ENCODE measurements at regions not wholly inside any gene's neighbourhood (a gene's known extent, or its start where the extent isn't known, plus 50 kb on each side); places are given as distances from the start of the nearest gene placed in this dataset.
"Not testable (repeated sequence)": the region's sequence is repeated elsewhere in the genome, so short reads cannot be mapped to it uniquely, and the experiment has no call there.

GRCh38 chr2:195115738-195116137 lies 541.3 kb upstream of the SLC39A10 start:
- Histone ChIP-seq H3K27ac (ENCODE audit: low read depth, low read length) (no peak overlapping the region), H3K36me3 (ENCODE audit: control insufficient read depth, insufficient read depth, low read length) (no peaks in the 10 kb centered on the region), H3K9ac (ENCODE audit: low read length) (no peak overlapping the region), H3K4me1 (ENCODE audit: control insufficient read depth, insufficient read depth, low read length) (no peaks in the 10 kb centered on the region), H3K27me3 (ENCODE audit: control insufficient read depth, insufficient read depth, low read length) (no peaks in the 10 kb centered on the region), H3K4me3 (ENCODE audit: low read length) (no peak overlapping the region)

GRCh38 chr2:195108182-195108581 lies 548.8 kb upstream of the SLC39A10 start:
- H3K4me3 ChIP-seq (ENCODE audit: low read length), result no peak overlapping the region
- no peak overlapping the region for H3K9ac ChIP-seq (ENCODE audit: low read length)
- no peak overlapping the region for H3K27ac ChIP-seq (ENCODE audit: low read depth, low read length)
- H3K36me3 ChIP-seq (ENCODE audit: control insufficient read depth, insufficient read depth, low read length), result no peaks in the 10 kb centered on the region
- no peaks in the 10 kb centered on the region for H3K4me1 ChIP-seq (ENCODE audit: control insufficient read depth, insufficient read depth, low read length)
- no peaks in the 10 kb centered on the region for H3K27me3 ChIP-seq (ENCODE audit: control insufficient read depth, insufficient read depth, low read length)

GRCh38 chr2:195106681-195107380 lies 550.2 kb upstream of the SLC39A10 start:
- no peak overlapping the region for H3K27ac ChIP-seq (ENCODE audit: low read depth, low read length)
- no peaks in the 10 kb centered on the region for H3K4me1 ChIP-seq (ENCODE audit: control insufficient read depth, insufficient read depth, low read length)
- no peaks in the 10 kb centered on the region for H3K27me3 ChIP-seq (ENCODE audit: control insufficient read depth, insufficient read depth, low read length)
- no peaks in the 10 kb centered on the region for H3K36me3 ChIP-seq (ENCODE audit: control insufficient read depth, insufficient read depth, low read length)
- no peak overlapping the region for H3K4me3 ChIP-seq (ENCODE audit: low read length)
- H3K9ac ChIP-seq (ENCODE audit: low read length), result no peak overlapping the region

GRCh38 chr2:195105581-195105980 lies 551.4 kb upstream of the SLC39A10 start:
- H3K27ac ChIP-seq (ENCODE audit: low read depth, low read length), result no peak overlapping the region
- no peak overlapping the region for H3K9ac ChIP-seq (ENCODE audit: low read length)
- no peaks in the 10 kb centered on the region for H3K27me3 ChIP-seq (ENCODE audit: control insufficient read depth, insufficient read depth, low read length)
- no peak overlapping the region for H3K4me3 ChIP-seq (ENCODE audit: low read length)
- no peaks in the 10 kb centered on the region for H3K4me1 ChIP-seq (ENCODE audit: control insufficient read depth, insufficient read depth, low read length)
- no peaks in the 10 kb centered on the region for H3K36me3 ChIP-seq (ENCODE audit: control insufficient read depth, insufficient read depth, low read length)

- Histone ChIP-seq H3K27me3 (ENCODE audit: control insufficient read depth, insufficient read depth, low read length) (no peaks in the 10 kb centered on the region), H3K4me3 (ENCODE audit: low read length) (no peak overlapping the region), H3K36me3 (ENCODE audit: control insufficient read depth, insufficient read depth, low read length) (no peaks in the 10 kb centered on the region), H3K27ac (ENCODE audit: low read depth, low read length) (no peak overlapping the region), H3K4me1 (ENCODE audit: control insufficient read depth, insufficient read depth, low read length) (no peaks in the 10 kb centered on the region), H3K9ac (ENCODE audit: low read length) (no peak overlapping the region)
These were observed 562.7 kb upstream of the SLC39A10 start for GRCh38 chr2:195094330-195094729.

GRCh38 chr2:195092341-195092740 lies 564.7 kb upstream of the SLC39A10 start:
- Histone ChIP-seq H3K4me3 (ENCODE audit: low read length) (no peak overlapping the region), H3K36me3 (ENCODE audit: control insufficient read depth, insufficient read depth, low read length) (no peaks in the 10 kb centered on the region), H3K4me1 (ENCODE audit: control insufficient read depth, insufficient read depth, low read length) (no peaks in the 10 kb centered on the region), H3K9ac (ENCODE audit: low read length) (no peak overlapping the region), H3K27ac (ENCODE audit: low read depth, low read length) (no peak overlapping the region), H3K27me3 (ENCODE audit: control insufficient read depth, insufficient read depth, low read length) (no peaks in the 10 kb centered on the region)

GRCh38 chr2:195072806-195073205 lies 584.2 kb upstream of the SLC39A10 start:
- H3K27ac ChIP-seq (ENCODE audit: low read depth, low read length); H3K4me1 ChIP-seq (ENCODE audit: control insufficient read depth, insufficient read depth, low read length): not testable (repeated sequence)

GRCh38 chr2:195057001-195057400 lies 600.0 kb upstream of the SLC39A10 start:
- no peaks in the 10 kb centered on the region for H3K4me1 ChIP-seq (ENCODE audit: control insufficient read depth, insufficient read depth, low read length)
- no peak overlapping the region for H3K4me3 ChIP-seq (ENCODE audit: low read length)
- H3K9ac ChIP-seq (ENCODE audit: low read length), result no peak overlapping the region
- no peaks in the 10 kb centered on the region for H3K27me3 ChIP-seq (ENCODE audit: control insufficient read depth, insufficient read depth, low read length)
- H3K36me3 ChIP-seq (ENCODE audit: control insufficient read depth, insufficient read depth, low read length), result no peaks in the 10 kb centered on the region
- no peak overlapping the region for H3K27ac ChIP-seq (ENCODE audit: low read depth, low read length)

More at GRCh38 chr2:195072806-195073205, 584.2 kb upstream of the SLC39A10 start:
- H3K36me3 ChIP-seq (ENCODE audit: control insufficient read depth, insufficient read depth, low read length); H3K4me3 ChIP-seq (ENCODE audit: low read length); H3K27me3 ChIP-seq (ENCODE audit: control insufficient read depth, insufficient read depth, low read length); H3K9ac ChIP-seq (ENCODE audit: low read length): not testable (repeated sequence)

GRCh38 chr2:195055996-195056395 lies 601.0 kb upstream of the SLC39A10 start:
- Histone ChIP-seq H3K27ac (ENCODE audit: low read depth, low read length) (no peak overlapping the region), H3K4me1 (ENCODE audit: control insufficient read depth, insufficient read depth, low read length) (no peaks in the 10 kb centered on the region), H3K36me3 (ENCODE audit: control insufficient read depth, insufficient read depth, low read length) (no peaks in the 10 kb centered on the region)

GRCh38 chr2:195051401-195051800 lies 605.6 kb upstream of the SLC39A10 start:
- Histone ChIP-seq H3K4me1 (ENCODE audit: control insufficient read depth, insufficient read depth, low read length) (no peaks in the 10 kb centered on the region), H3K27ac (ENCODE audit: low read depth, low read length) (no peak overlapping the region), H3K9ac (ENCODE audit: low read length) (no peak overlapping the region), H3K36me3 (ENCODE audit: control insufficient read depth, insufficient read depth, low read length) (no peaks in the 10 kb centered on the region), H3K27me3 (ENCODE audit: control insufficient read depth, insufficient read depth, low read length) (no peaks in the 10 kb centered on the region), H3K4me3 (ENCODE audit: low read length) (no peak overlapping the region)

More at GRCh38 chr2:195055996-195056395, 601.0 kb upstream of the SLC39A10 start:
- H3K9ac ChIP-seq (ENCODE audit: low read length), result no peak overlapping the region
- H3K4me3 ChIP-seq (ENCODE audit: low read length), result no peak overlapping the region
- no peaks in the 10 kb centered on the region for H3K27me3 ChIP-seq (ENCODE audit: control insufficient read depth, insufficient read depth, low read length)

- Histone ChIP-seq H3K4me1 (ENCODE audit: control insufficient read depth, insufficient read depth, low read length) (no peaks in the 10 kb centered on the region), H3K9ac (ENCODE audit: low read length) (no peak overlapping the region), H3K36me3 (ENCODE audit: control insufficient read depth, insufficient read depth, low read length) (no peaks in the 10 kb centered on the region), H3K27ac (ENCODE audit: low read depth, low read length) (no peak overlapping the region), H3K4me3 (ENCODE audit: low read length) (no peak overlapping the region), H3K27me3 (ENCODE audit: control insufficient read depth, insufficient read depth, low read length) (no peaks in the 10 kb centered on the region)
These were observed 607.5 kb upstream of the SLC39A10 start for GRCh38 chr2:195049372-195050031.

GRCh38 chr2:195047955-195048354 lies 609.1 kb upstream of the SLC39A10 start:
- Histone ChIP-seq H3K4me1 (ENCODE audit: control insufficient read depth, insufficient read depth, low read length) (no peaks in the 10 kb centered on the region), H3K27ac (ENCODE audit: low read depth, low read length) (no peak overlapping the region), H3K36me3 (ENCODE audit: control insufficient read depth, insufficient read depth, low read length) (no peaks in the 10 kb centered on the region), H3K4me3 (ENCODE audit: low read length) (no peak overlapping the region), H3K9ac (ENCODE audit: low read length) (no peak overlapping the region), H3K27me3 (ENCODE audit: control insufficient read depth, insufficient read depth, low read length) (no peaks in the 10 kb centered on the region)

- H3K27ac ChIP-seq (ENCODE audit: low read depth, low read length), result no peak overlapping the region
- H3K27me3 ChIP-seq (ENCODE audit: control insufficient read depth, insufficient read depth, low read length), result no peaks in the 10 kb centered on the region
- H3K4me1 ChIP-seq (ENCODE audit: control insufficient read depth, insufficient read depth, low read length), result no peaks in the 10 kb centered on the region
- H3K4me3 ChIP-seq (ENCODE audit: low read length), result no peak overlapping the region
- no peak overlapping the region for H3K9ac ChIP-seq (ENCODE audit: low read length)
- no peaks in the 10 kb centered on the region for H3K36me3 ChIP-seq (ENCODE audit: control insufficient read depth, insufficient read depth, low read length)
These were observed 612.2 kb upstream of the SLC39A10 start for GRCh38 chr2:195044801-195045200.
